K562 (cell line): ENCODE measurements at regions not wholly inside any gene's neighbourhood (a gene's known extent, or its start where the extent isn't known, plus 50 kb on each side); places are given as distances from the start of the nearest gene placed in this dataset.

Experiments used
- ATAC-seq: fragments of 200-7000 bp; cut with Tn5 transposase; 3 replicates; pipeline ENCODE4 v1.9.1; 2020; ENCODE audit warnings: moderate library complexity
- BruUV-seq: library from RNA; stranded (reverse); fragments of 400-500 nt; replicated peaks from 2 replicates; lab custom pipeline; 2021; lab: Mats Ljungman, UMichigan
- CTCF ChIA-PET: fragments of 300-600 bp; formaldehyde crosslinking; extraction: SDS; loops from one replicate; lab custom pipeline; 2021; ENCODE audit warnings: low intra/inter-chr PET ratio; lab: Yijun Ruan, JAX
- POLR2A ChIA-PET: fragments of 300-600, 350-650 bp; sonication (Branson Sonifier 250); formaldehyde crosslinking; extraction: SDS; loops from one replicate; lab custom pipeline; 2021; ENCODE audit warnings: antibody characterized with exemption, inconsistent platforms; lab: Yijun Ruan, JAX
- DNase-seq, 4 experiments: peaks; one replicate each; pipeline versions ENCODE4 v3.0.0 to v3.0.0-alpha.2; 2011 to 2018; ENCODE audit warnings: low spot score in 3 of 4, mixed read lengths in 3 of 4; ENCODE audit errors: extremely low read depth in 1 of 4
- FAIRE-seq: peaks from 2 replicates; lab custom pipeline; 2011; peaks lifted over from hg19 to GRCh38; lab: Jason Lieb, UNC
- H2AFZ ChIP-seq: 2 replicates; pipeline ENCODE4 v1.6.0; 2011; ENCODE audit warnings: low read depth, low read length, control low read depth, inconsistent platforms
- H3K27ac ChIP-seq: fragments of 200-600 bp; 3 replicates; pipeline ENCODE4 v1.8.0; 2011; ENCODE audit warnings: low read depth, mild to moderate bottlenecking, control low read depth, inconsistent platforms, low read length, moderate library complexity, mixed read lengths; ENCODE audit errors: extremely low read depth
- H3K27me3 ChIP-seq, 2 experiments: fragments of 300-600 bp in 1 of 2; 2 replicates in 1 of 2; 3 replicates in 1 of 2; pipeline versions ENCODE4 v1.6.0 to v1.8.0; 2011; ENCODE audit warnings: inconsistent platforms in 2 of 2, low read length in 2 of 2, mild to moderate bottlenecking in 1 of 2, mixed read lengths in 1 of 2, moderate library complexity in 1 of 2; ENCODE audit not compliant: control insufficient read depth in 2 of 2, insufficient read depth in 2 of 2
- H3K36me3 ChIP-seq: fragments of 300-600 bp; 3 replicates; pipeline ENCODE4 v1.8.0; 2011; ENCODE audit warnings: mild to moderate bottlenecking, low read length, inconsistent platforms; ENCODE audit not compliant: control insufficient read depth, insufficient read depth
- H3K4me1 ChIP-seq, 2 experiments: fragments of 200-600 bp in 1 of 2; replicated peaks in 1 of 2; 2 replicates in 1 of 2; 3 replicates in 1 of 2; pipeline versions ENCODE4 v1.5.1 to v1.8.0; 2011; ENCODE audit warnings: inconsistent platforms in 2 of 2, low read length in 2 of 2, mild to moderate bottlenecking in 1 of 2, mixed read lengths in 1 of 2, moderate library complexity in 1 of 2; ENCODE audit not compliant: control insufficient read depth in 2 of 2, insufficient read depth in 2 of 2
- H3K4me2 ChIP-seq: 2 replicates; pipeline ENCODE4 v1.6.1; 2011; ENCODE audit warnings: low read length, control low read depth, inconsistent platforms, mixed read lengths; ENCODE audit not compliant: insufficient read depth
- H3K4me3 ChIP-seq: fragments of 200-600 bp; sonication (generic), shearing (Covaris generic); 2 replicates; pipeline ENCODE4 v1.5.1; 2016; ENCODE audit warnings: control low read depth, inconsistent platforms
- H3K79me2 ChIP-seq: fragments of 200-600 bp; 3 replicates; pipeline ENCODE4 v1.8.0; 2011; ENCODE audit warnings: low read length, inconsistent platforms; ENCODE audit not compliant: control insufficient read depth, insufficient read depth
- H3K9ac ChIP-seq, 2 experiments: 2 replicates each; pipeline versions ENCODE4 v1.6.0 to v1.6.1; 2011; ENCODE audit warnings: low read depth in 2 of 2, low read length in 2 of 2, control low read depth in 1 of 2, inconsistent platforms in 1 of 2, mild to moderate bottlenecking in 1 of 2, mixed read lengths in 1 of 2; ENCODE audit not compliant: insufficient read depth in 1 of 2
- H3K9me1 ChIP-seq: one replicate; pipeline ENCODE4 v1.6.0; 2011; ENCODE audit warnings: inconsistent platforms, mild to moderate bottlenecking, low read length, moderate library complexity; ENCODE audit not compliant: control insufficient read depth, insufficient read depth
- H3K9me3 ChIP-seq: replicated peaks from 2 replicates; pipeline ENCODE4 v1.5.1; 2011; ENCODE audit warnings: low read depth, low read length, inconsistent platforms; ENCODE audit not compliant: control insufficient read depth, insufficient read depth
- H4K20me1 ChIP-seq: replicated peaks from 2 replicates; pipeline ENCODE4 v1.6.1; 2011; ENCODE audit warnings: low read length, inconsistent platforms, mixed read lengths; ENCODE audit not compliant: control insufficient read depth, insufficient read depth
- HCFC1 ChIP-seq: IDR thresholded peaks from 2 replicates; pipeline ENCODE4 v1.6.1; 2012; ENCODE audit warnings: low read depth, low read length, improper control_type of control experiment
- RAD51 ChIP-seq: fragments of 450-650 bp; IDR thresholded peaks from 2 replicates; pipeline ENCODE4 v1.7.1; 2016; ENCODE audit warnings: low read depth, mild to moderate bottlenecking, borderline replicate concordance
- SIX5 ChIP-seq, 2 experiments: IDR thresholded peaks; 2 replicates each; pipeline ENCODE4 v1.6.1; 2011; ENCODE audit warnings: low read length in 2 of 2, borderline replicate concordance in 1 of 2, low read depth in 1 of 2, mild to moderate bottlenecking in 1 of 2, moderate library complexity in 1 of 2; ENCODE audit not compliant: insufficient read depth in 1 of 2
- USF2 ChIP-seq: sonication (generic); formaldehyde crosslinking; IDR thresholded peaks from 2 replicates; pipeline ENCODE4 v1.5.0; 2020; ENCODE audit warnings: missing genetic modification reagents
- ZNF408 ChIP-seq: fragments of 250-450 bp; sonication (Bioruptor Pico); IDR thresholded peaks from 2 replicates; pipeline ENCODE4 v1.4.0; 2020; ENCODE audit warnings: low read depth, mild to moderate bottlenecking, moderate library complexity
- WGBS: fragments of 100-300 bp; shearing (Covaris generic); methylation state at CpG from one replicate; pipeline ENCODE4 v1.1.6; 2016; ENCODE audit warnings: low coverage, mixed read lengths; ENCODE audit not compliant: insufficient coverage; ENCODE audit errors: missing lambda C conversion rate; 5-methylcytosine and 5-hydroxymethylcytosine counted together
- in situ Hi-C: fragments of 300-500 bp; cut with MboI; formaldehyde crosslinking; loops from 4 replicates; pipeline ENCODE4 v1.15.0; 2018; ENCODE audit warnings: inconsistent platforms, mixed read lengths
- intact Hi-C: fragments of 100-400 bp; cut with micrococcal nuclease; formaldehyde crosslinking; loops from 2 replicates; pipeline ENCODE4 v1.14.2; 2022
- TF ChIP-seq, protein P1 (sequence below): fragments of 450-650 bp; IDR thresholded peaks from 2 replicates; pipeline ENCODE4 v1.6.1; 2017; ENCODE audit warnings: mild to moderate bottlenecking, moderate library complexity

GRCh38 chr16:51053775-51054174 lies 97.3 kb downstream of the SALL1 start:
- Histone ChIP-seq H2AFZ (no peak overlapping the region), H3K27me3 (peaks cover 0 to 4% of the 10 kb centered on the region in 2 experiments; a peak in 1 of 5 replicates), H3K9me1 (no peaks in the 10 kb centered on the region), H3K4me1 (0 out of 5 replicates have a peak, but pooled peaks cover 0 to under 1% of the 10 kb centered on the region in 2 experiments), H3K79me2 (no peaks in the 10 kb centered on the region), H3K4me2 (no peak overlapping the region), H3K9me3 (no peaks in the 10 kb centered on the region), H3K36me3 (no peaks in the 10 kb centered on the region)
- in situ Hi-C loops (no loop called here), intact Hi-C loops (no loop called here)
- CTCF ChIA-PET = no interaction called here
- ATAC-seq = peak; percentile 56; the same call in 2 of the 3 replicates
- 8% methylated on average over 2 of the region's 2 CpGs for WGBS
- BruUV-seq = no TSS peak
- TF ChIP-seq SIX5 (IDR thresholded peaks at IDR 0.05; ENCODE audit: borderline replicate concordance in 1 of 2, insufficient read depth in 1 of 2, low read depth in 1 of 2, low read length in 2 of 2) (peak in 1 of 2 experiments; percentile 29; a peak in 1 of 4 replicates), ZNF408 (CRISPR knock-in tag) (no peak), HCFC1 (peak; percentile 66), USF2 (CRISPR knock-in tag) (peak; percentile 71), RAD51 (peak; percentile 25; the same call in 1 of the 2 replicates)
- TF ChIP-seq, protein P1, sequence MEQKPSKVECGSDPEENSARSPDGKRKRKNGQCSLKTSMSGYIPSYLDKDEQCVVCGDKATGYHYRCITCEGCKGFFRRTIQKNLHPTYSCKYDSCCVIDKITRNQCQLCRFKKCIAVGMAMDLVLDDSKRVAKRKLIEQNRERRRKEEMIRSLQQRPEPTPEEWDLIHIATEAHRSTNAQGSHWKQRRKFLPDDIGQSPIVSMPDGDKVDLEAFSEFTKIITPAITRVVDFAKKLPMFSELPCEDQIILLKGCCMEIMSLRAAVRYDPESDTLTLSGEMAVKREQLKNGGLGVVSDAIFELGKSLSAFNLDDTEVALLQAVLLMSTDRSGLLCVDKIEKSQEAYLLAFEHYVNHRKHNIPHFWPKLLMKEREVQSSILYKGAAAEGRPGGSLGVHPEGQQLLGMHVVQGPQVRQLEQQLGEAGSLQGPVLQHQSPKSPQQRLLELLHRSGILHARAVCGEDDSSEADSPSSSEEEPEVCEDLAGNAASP = no peak
- TF ChIP-seq, all 486 proteins: peak for 4
- DNase-seq = no peak
- Histone ChIP-seq H3K9ac (no peak overlapping the region), H3K4me3 (no peak overlapping the region), H3K27ac (no peak overlapping the region), H4K20me1 (no peaks in the 10 kb centered on the region)
- FAIRE-seq = no peak
- POLR2A ChIA-PET = interaction anchor here (1.5 kb wide), 1 partner anchor 9 kb away, joined by 7 read pairs; no protein-coding TSS in a partner anchor
